WTC11 (cell line): ENCODE measurements at regions not wholly inside any gene's neighbourhood (a gene's known extent, or its start where the extent isn't known, plus 50 kb on each side); places are given as distances from the start of the nearest gene placed in this dataset.

ENCODE experiments used
- KAT7 ChIP-seq: sonication (generic); formaldehyde crosslinking; IDR thresholded peaks from 2 replicates; pipeline ENCODE4 v1.8.1; 2023; ENCODE audit warnings: missing genetic modification reagents, mild to moderate bottlenecking, borderline replicate concordance
- NFE2L1 ChIP-seq: sonication (generic); formaldehyde crosslinking; IDR thresholded peaks from 2 replicates; pipeline ENCODE4 v1.8.1; 2023; ENCODE audit warnings: missing genetic modification reagents
- SMAD4 ChIP-seq: sonication (generic); formaldehyde crosslinking; IDR thresholded peaks from 2 replicates; pipeline ENCODE4 v1.8.0; 2022; ENCODE audit warnings: mild to moderate bottlenecking, missing genetic modification reagents
- TF ChIP-seq, protein P1 (sequence below): sonication (generic); formaldehyde crosslinking; IDR thresholded peaks from 2 replicates; pipeline ENCODE4 v1.8.0; 2022; ENCODE audit warnings: missing genetic modification reagents
- TF ChIP-seq, protein P2 (sequence below): fragments of 200-600 bp; IDR thresholded peaks from 2 replicates; pipeline ENCODE4 v1.8.0; 2022; ENCODE audit warnings: antibody characterized with exemption
- TF ChIP-seq, protein P3 (sequence below): sonication (generic); formaldehyde crosslinking; IDR thresholded peaks from 2 replicates; pipeline ENCODE4 v1.8.0; 2022; ENCODE audit warnings: mild to moderate bottlenecking, missing genetic modification reagents
- TF ChIP-seq, protein P4 (sequence below): sonication (generic); formaldehyde crosslinking; IDR thresholded peaks from 2 replicates; pipeline ENCODE4 v1.8.1; 2023; ENCODE audit warnings: mild to moderate bottlenecking, moderate library complexity, missing genetic modification reagents

DNA sequence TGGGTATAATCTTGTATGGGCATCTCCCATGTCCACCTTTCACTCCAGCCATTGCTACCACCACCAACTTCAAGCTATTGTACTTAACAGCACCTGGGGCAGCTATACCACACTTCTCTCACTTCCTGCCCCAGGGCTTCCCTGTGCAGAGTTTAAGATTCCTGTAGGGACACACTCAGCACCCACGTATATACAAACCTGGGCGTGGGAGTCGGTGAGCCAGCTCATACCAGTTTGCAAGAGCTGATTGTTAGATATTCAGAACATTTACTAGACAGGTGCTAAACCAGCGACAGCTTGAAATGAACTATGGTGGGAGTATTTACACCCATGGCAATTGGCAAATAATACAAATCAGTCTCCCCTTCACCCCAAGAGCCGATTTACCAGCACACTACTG lies 114.8 kb upstream of the CSF3R start:
- TF ChIP-seq, protein P1, sequence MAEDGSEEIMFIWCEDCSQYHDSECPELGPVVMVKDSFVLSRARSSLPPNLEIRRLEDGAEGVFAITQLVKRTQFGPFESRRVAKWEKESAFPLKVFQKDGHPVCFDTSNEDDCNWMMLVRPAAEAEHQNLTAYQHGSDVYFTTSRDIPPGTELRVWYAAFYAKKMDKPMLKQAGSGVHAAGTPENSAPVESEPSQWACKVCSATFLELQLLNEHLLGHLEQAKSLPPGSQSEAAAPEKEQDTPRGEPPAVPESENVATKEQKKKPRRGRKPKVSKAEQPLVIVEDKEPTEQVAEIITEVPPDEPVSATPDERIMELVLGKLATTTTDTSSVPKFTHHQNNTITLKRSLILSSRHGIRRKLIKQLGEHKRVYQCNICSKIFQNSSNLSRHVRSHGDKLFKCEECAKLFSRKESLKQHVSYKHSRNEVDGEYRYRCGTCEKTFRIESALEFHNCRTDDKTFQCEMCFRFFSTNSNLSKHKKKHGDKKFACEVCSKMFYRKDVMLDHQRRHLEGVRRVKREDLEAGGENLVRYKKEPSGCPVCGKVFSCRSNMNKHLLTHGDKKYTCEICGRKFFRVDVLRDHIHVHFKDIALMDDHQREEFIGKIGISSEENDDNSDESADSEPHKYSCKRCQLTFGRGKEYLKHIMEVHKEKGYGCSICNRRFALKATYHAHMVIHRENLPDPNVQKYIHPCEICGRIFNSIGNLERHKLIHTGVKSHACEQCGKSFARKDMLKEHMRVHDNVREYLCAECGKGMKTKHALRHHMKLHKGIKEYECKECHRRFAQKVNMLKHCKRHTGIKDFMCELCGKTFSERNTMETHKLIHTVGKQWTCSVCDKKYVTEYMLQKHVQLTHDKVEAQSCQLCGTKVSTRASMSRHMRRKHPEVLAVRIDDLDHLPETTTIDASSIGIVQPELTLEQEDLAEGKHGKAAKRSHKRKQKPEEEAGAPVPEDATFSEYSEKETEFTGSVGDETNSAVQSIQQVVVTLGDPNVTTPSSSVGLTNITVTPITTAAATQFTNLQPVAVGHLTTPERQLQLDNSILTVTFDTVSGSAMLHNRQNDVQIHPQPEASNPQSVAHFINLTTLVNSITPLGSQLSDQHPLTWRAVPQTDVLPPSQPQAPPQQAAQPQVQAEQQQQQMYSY, result no peak
- TF ChIP-seq, protein P2, sequence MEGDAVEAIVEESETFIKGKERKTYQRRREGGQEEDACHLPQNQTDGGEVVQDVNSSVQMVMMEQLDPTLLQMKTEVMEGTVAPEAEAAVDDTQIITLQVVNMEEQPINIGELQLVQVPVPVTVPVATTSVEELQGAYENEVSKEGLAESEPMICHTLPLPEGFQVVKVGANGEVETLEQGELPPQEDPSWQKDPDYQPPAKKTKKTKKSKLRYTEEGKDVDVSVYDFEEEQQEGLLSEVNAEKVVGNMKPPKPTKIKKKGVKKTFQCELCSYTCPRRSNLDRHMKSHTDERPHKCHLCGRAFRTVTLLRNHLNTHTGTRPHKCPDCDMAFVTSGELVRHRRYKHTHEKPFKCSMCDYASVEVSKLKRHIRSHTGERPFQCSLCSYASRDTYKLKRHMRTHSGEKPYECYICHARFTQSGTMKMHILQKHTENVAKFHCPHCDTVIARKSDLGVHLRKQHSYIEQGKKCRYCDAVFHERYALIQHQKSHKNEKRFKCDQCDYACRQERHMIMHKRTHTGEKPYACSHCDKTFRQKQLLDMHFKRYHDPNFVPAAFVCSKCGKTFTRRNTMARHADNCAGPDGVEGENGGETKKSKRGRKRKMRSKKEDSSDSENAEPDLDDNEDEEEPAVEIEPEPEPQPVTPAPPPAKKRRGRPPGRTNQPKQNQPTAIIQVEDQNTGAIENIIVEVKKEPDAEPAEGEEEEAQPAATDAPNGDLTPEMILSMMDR, result no peak
- TF ChIP-seq, protein P3, sequence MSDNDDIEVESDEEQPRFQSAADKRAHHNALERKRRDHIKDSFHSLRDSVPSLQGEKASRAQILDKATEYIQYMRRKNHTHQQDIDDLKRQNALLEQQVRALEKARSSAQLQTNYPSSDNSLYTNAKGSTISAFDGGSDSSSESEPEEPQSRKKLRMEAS (CRISPR knock-in tag), result no peak
- TF ChIP-seq NFE2L1, result no peak
- TF ChIP-seq SMAD4, result no peak
- no peak for TF ChIP-seq KAT7
- TF ChIP-seq, protein P4, sequence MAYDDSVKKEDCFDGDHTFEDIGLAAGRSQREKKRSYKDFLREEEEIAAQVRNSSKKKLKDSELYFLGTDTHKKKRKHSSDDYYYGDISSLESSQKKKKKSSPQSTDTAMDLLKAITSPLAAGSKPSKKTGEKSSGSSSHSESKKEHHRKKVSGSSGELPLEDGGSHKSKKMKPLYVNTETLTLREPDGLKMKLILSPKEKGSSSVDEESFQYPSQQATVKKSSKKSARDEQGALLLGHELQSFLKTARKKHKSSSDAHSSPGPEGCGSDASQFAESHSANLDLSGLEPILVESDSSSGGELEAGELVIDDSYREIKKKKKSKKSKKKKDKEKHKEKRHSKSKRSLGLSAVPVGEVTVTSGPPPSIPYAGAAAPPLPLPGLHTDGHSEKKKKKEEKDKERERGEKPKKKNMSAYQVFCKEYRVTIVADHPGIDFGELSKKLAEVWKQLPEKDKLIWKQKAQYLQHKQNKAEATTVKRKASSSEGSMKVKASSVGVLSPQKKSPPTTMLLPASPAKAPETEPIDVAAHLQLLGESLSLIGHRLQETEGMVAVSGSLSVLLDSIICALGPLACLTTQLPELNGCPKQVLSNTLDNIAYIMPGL, result no peak
